ENCODE measurements at regions not wholly inside any gene's neighbourhood (a gene's known extent, or its start where the extent isn't known, plus 50 kb on each side); places are given as distances from the start of the nearest gene placed in this dataset.
A peak's percentile ranks its signal among the peaks of the same experiment; 100 is the strongest.

DNA sequence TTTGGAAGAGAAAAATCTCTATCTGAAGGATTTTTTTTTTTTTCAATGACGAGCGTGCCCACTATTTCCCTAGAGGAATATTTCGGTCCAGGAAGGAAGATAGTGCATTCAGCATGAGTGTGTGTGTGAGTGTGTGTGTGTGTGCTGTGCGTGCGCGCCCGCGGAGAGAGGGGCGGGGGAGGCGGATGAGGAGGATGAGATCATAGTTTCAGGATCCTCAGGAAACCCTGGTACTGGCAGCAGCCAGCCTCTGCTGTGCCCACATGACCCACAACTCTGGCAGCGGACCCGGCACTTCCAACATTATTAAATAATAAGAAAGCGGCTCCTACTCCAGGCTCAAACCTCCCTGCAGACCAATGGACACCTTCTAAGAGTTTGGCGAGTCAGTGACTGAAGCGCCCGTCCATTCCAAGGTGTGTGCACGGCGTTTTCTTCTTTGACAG is 217.0 kb upstream of the DTNA start (continued):
- TF ChIP-seq, protein P1, sequence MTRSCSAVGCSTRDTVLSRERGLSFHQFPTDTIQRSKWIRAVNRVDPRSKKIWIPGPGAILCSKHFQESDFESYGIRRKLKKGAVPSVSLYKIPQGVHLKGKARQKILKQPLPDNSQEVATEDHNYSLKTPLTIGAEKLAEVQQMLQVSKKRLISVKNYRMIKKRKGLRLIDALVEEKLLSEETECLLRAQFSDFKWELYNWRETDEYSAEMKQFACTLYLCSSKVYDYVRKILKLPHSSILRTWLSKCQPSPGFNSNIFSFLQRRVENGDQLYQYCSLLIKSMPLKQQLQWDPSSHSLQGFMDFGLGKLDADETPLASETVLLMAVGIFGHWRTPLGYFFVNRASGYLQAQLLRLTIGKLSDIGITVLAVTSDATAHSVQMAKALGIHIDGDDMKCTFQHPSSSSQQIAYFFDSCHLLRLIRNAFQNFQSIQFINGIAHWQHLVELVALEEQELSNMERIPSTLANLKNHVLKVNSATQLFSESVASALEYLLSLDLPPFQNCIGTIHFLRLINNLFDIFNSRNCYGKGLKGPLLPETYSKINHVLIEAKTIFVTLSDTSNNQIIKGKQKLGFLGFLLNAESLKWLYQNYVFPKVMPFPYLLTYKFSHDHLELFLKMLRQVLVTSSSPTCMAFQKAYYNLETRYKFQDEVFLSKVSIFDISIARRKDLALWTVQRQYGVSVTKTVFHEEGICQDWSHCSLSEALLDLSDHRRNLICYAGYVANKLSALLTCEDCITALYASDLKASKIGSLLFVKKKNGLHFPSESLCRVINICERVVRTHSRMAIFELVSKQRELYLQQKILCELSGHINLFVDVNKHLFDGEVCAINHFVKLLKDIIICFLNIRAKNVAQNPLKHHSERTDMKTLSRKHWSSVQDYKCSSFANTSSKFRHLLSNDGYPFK (CRISPR knock-in tag; IDR thresholded peaks at IDR 0.05; ENCODE audit: borderline replicate concordance): no peak
- TF ChIP-seq, protein P2, sequence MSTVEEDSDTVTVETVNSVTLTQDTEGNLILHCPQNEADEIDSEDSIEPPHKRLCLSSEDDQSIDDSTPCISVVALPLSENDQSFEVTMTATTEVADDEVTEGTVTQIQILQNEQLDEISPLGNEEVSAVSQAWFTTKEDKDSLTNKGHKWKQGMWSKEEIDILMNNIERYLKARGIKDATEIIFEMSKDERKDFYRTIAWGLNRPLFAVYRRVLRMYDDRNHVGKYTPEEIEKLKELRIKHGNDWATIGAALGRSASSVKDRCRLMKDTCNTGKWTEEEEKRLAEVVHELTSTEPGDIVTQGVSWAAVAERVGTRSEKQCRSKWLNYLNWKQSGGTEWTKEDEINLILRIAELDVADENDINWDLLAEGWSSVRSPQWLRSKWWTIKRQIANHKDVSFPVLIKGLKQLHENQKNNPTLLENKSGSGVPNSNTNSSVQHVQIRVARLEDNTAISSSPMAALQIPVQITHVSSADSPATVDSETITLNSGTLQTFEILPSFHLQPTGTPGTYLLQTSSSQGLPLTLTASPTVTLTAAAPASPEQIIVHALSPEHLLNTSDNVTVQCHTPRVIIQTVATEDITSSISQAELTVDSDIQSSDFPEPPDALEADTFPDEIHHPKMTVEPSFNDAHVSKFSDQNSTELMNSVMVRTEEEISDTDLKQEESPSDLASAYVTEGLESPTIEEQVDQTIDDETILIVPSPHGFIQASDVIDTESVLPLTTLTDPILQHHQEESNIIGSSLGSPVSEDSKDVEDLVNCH (CRISPR knock-in tag; IDR thresholded peaks at IDR 0.05): no peak
- TF ChIP-seq ARID2 (CRISPR knock-in tag; IDR thresholded peaks at IDR 0.05; ENCODE audit: borderline replicate concordance): no peak
- TF ChIP-seq MXD4 (CRISPR knock-in tag; IDR thresholded peaks at IDR 0.05): 0 out of 2 replicates have a peak, but pooled peaks have one; percentile 0
- peak; percentile 85; the same call in 1 of the 2 replicates for TF ChIP-seq JUN (CRISPR knock-in tag; IDR thresholded peaks at IDR 0.05)
- no peak for TF ChIP-seq HOXA7 (CRISPR knock-in tag; IDR thresholded peaks at IDR 0.05)
- TF ChIP-seq NFIC (IDR thresholded peaks at IDR 0.05; ENCODE audit: low read length): no peak
- TF ChIP-seq ZBTB20 (CRISPR knock-in tag; IDR thresholded peaks at IDR 0.05; ENCODE audit: borderline replicate concordance, low read depth): no peak
- 0 out of 2 replicates have a peak, but pooled peaks have one; percentile 20 for TF ChIP-seq KDM2A (CRISPR knock-in tag; IDR thresholded peaks at IDR 0.05; ENCODE audit: borderline replicate concordance, low read depth)
- TF ChIP-seq DNMT1 (CRISPR knock-in tag; IDR thresholded peaks at IDR 0.05): no peak
- TF ChIP-seq SETDB1 (CRISPR knock-in tag; IDR thresholded peaks at IDR 0.05; ENCODE audit: borderline replicate concordance): no peak
- TF ChIP-seq, protein P3, sequence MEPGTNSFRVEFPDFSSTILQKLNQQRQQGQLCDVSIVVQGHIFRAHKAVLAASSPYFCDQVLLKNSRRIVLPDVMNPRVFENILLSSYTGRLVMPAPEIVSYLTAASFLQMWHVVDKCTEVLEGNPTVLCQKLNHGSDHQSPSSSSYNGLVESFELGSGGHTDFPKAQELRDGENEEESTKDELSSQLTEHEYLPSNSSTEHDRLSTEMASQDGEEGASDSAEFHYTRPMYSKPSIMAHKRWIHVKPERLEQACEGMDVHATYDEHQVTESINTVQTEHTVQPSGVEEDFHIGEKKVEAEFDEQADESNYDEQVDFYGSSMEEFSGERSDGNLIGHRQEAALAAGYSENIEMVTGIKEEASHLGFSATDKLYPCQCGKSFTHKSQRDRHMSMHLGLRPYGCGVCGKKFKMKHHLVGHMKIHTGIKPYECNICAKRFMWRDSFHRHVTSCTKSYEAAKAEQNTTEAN (CRISPR knock-in tag; conservative IDR thresholded peaks at IDR 0.05): peak; percentile 83
- peak; percentile 19; the same call in 1 of the 2 replicates for TF ChIP-seq ZNF264 (CRISPR knock-in tag; IDR thresholded peaks at IDR 0.05)
- no peak for TF ChIP-seq EHMT2 (IDR thresholded peaks at IDR 0.05; ENCODE audit: borderline replicate concordance, low read depth, low read length)
- TF ChIP-seq SRF (IDR thresholded peaks at IDR 0.05; ENCODE audit: low read depth, low read length): no peak
- TF ChIP-seq, protein P4, sequence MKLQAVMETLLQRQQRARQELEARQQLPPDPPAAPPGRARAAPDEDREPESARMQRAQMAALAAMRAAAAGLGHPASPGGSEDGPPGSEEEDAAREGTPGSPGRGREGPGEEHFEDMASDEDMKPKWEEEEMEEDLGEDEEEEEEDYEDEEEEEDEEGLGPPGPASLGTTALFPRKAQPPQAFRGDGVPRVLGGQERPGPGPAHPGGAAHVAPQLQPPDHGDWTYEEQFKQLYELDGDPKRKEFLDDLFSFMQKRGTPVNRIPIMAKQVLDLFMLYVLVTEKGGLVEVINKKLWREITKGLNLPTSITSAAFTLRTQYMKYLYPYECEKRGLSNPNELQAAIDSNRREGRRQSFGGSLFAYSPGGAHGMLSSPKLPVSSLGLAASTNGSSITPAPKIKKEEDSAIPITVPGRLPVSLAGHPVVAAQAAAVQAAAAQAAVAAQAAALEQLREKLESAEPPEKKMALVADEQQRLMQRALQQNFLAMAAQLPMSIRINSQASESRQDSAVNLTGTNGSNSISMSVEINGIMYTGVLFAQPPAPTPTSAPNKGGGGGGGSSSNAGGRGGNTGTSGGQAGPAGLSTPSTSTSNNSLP (IDR thresholded peaks at IDR 0.05; ENCODE audit: low read depth, low read length): no peak
- no peak for TF ChIP-seq ZFP36L2 (CRISPR knock-in tag; IDR thresholded peaks at IDR 0.05)
- TF ChIP-seq, protein P5, sequence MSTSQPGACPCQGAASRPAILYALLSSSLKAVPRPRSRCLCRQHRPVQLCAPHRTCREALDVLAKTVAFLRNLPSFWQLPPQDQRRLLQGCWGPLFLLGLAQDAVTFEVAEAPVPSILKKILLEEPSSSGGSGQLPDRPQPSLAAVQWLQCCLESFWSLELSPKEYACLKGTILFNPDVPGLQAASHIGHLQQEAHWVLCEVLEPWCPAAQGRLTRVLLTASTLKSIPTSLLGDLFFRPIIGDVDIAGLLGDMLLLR (CRISPR knock-in tag; IDR thresholded peaks at IDR 0.05): no peak
- no peak for TF ChIP-seq ZNF672 (CRISPR knock-in tag; IDR thresholded peaks at IDR 0.05)
- TF ChIP-seq, protein P6, sequence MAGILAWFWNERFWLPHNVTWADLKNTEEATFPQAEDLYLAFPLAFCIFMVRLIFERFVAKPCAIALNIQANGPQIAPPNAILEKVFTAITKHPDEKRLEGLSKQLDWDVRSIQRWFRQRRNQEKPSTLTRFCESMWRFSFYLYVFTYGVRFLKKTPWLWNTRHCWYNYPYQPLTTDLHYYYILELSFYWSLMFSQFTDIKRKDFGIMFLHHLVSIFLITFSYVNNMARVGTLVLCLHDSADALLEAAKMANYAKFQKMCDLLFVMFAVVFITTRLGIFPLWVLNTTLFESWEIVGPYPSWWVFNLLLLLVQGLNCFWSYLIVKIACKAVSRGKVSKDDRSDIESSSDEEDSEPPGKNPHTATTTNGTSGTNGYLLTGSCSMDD (CRISPR knock-in tag; IDR thresholded peaks at IDR 0.05): no peak
- TF ChIP-seq ATRX (CRISPR knock-in tag; IDR thresholded peaks at IDR 0.05; ENCODE audit: borderline replicate concordance): no peak
- TF ChIP-seq ZNF713 (CRISPR knock-in tag; IDR thresholded peaks at IDR 0.05): no peak
